Peyer's patch (tissue), 4 donors: ENCODE measurements at regions not wholly inside any gene's neighbourhood (a gene's known extent, or its start where the extent isn't known, plus 50 kb on each side); places are given as distances from the start of the nearest gene placed in this dataset.

Experiments
- CTCF ChIP-seq, 6 experiments: fragments of 450-650 bp in 4 of 6; fragments of 200-600 bp in 2 of 6; sonication (generic) in 1 of 6; IDR thresholded peaks; one replicate each; pipeline ENCODE4 v1.5.1; 2017 to 2019; ENCODE audit warnings: antibody characterized with exemption in 6 of 6, mild to moderate bottlenecking in 3 of 6, moderate library complexity in 1 of 6
- POLR2A ChIP-seq, 2 donors: fragments of 450-650 bp; IDR thresholded peaks; one replicate each; pipeline ENCODE4 v1.5.1; 2017; ENCODE audit warnings: antibody characterized with exemption in 2 of 2, mild to moderate bottlenecking in 2 of 2, moderate library complexity in 2 of 2

DNA sequence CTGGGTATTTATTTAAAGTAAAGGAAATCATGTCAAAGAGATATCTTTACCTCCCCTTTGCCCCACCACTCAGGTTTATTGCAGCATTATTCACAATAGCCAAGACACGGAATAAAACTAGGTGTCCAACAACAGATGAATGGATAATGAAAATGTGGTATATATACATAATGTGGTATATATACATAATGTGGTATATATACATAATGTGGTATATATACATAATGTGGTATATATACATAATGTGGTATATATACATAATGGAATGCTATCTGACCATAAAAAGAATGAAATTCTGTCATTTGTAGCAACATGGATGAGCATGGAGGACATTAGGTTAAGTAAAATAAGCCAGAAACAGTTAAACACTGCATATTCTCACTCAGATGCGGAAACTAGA lies 262.6 kb upstream of the PLXNA2 start:
- TF ChIP-seq POLR2A (IDR thresholded peaks at IDR 0.05) (no peak), CTCF (IDR thresholded peaks at IDR 0.05) (no peak)
